Hepatocyte (in vitro differentiated cells): ENCODE measurements at regions not wholly inside any gene's neighbourhood (a gene's known extent, or its start where the extent isn't known, plus 50 kb on each side); places are given as distances from the start of the nearest gene placed in this dataset.

Experiments used
- CTCF ChIP-seq: fragments of 200-600 bp; sonication (generic); IDR thresholded peaks from 2 replicates; pipeline ENCODE4 v1.5.1; 2016; ENCODE audit warnings: antibody characterized with exemption, mild to moderate bottlenecking; ENCODE audit not compliant: poor library complexity
- EZH2 ChIP-seq: fragments of 200-600 bp; sonication (generic); IDR thresholded peaks from 2 replicates; pipeline ENCODE4 v1.6.1; 2016; ENCODE audit warnings: antibody characterized with exemption, mild to moderate bottlenecking, borderline replicate concordance

DNA sequence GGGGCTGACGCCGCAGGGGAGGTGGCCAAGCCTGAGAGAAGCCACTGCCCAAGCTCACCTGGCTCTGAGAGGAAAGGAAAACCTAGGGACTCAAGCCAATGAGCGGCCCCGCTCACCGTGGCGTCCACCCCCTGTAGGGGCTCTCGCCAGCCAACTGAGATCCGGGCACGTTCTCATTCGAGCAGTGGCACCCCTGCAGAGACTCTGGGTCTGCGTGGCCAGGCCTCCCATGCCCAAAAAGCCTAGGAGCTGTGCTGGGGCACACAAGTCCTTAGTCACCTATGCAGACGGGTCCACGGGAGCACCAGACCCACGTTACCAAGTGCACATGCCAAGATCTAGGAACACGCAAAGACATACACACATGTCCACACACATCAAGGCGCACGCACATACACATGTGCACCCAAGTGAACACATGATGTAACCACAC lies 106.2 kb downstream of the NCOR2 start:
- TF ChIP-seq CTCF (no peak), EZH2 (no peak)
